Hindlimb muscle (tissue), 1 donor: ENCODE measurements at regions not wholly inside any gene's neighbourhood (a gene's known extent, or its start where the extent isn't known, plus 50 kb on each side); places are given as distances from the start of the nearest gene placed in this dataset.
"Not testable (repeated sequence)": the region's sequence is repeated elsewhere in the genome, so short reads cannot be mapped to it uniquely, and the experiment has no call there.

Experiments used
- DNase-seq: peaks from one replicate; pipeline ENCODE4 v3.0.0-alpha.2; 2013

- not testable (repeated sequence) for DNase-seq
These were observed 62.5 kb upstream of the TNK2 start for GRCh38 chr3:195970873-195971272.

- not testable (repeated sequence) for DNase-seq
These were observed 61.8 kb upstream of the TNK2 start for GRCh38 chr3:195969838-195970776.

GRCh38 chr3:195969341-195969740 lies 61.0 kb upstream of the TNK2 start:
- DNase-seq, result not testable (repeated sequence)

- not testable (repeated sequence) for DNase-seq
These were observed 59.8 kb upstream of the TNK2 start for GRCh38 chr3:195968104-195968503.

- not testable (repeated sequence) for DNase-seq
These were observed 59.0 kb upstream of the TNK2 start for GRCh38 chr3:195967387-195967720.

- DNase-seq, result not testable (repeated sequence)
These were observed 58.4 kb upstream of the TNK2 start for GRCh38 chr3:195966563-195967386.

- not testable (repeated sequence) for DNase-seq
These were observed 56.9 kb upstream of the TNK2 start for GRCh38 chr3:195965217-195965616.

GRCh38 chr3:195964318-195965107 lies 56.2 kb upstream of the TNK2 start:
- DNase-seq, result not testable (repeated sequence)

GRCh38 chr3:195962222-195962621 lies 53.9 kb upstream of the TNK2 start:
- not testable (repeated sequence) for DNase-seq

GRCh38 chr3:195960971-195961775 lies 52.8 kb upstream of the TNK2 start:
- DNase-seq, result not testable (repeated sequence)

- DNase-seq, result not testable (repeated sequence)
These were observed 51.8 kb upstream of the TNK2 start for GRCh38 chr3:195960164-195960563.

- DNase-seq, result not testable (repeated sequence)
These were observed 51.2 kb upstream of the TNK2 start for GRCh38 chr3:195959367-195960157.

GRCh38 chr3:195958736-195959135 lies 50.4 kb upstream of the TNK2 start:
- DNase-seq, result not testable (repeated sequence)
